ENCODE measurements at regions not wholly inside any gene's neighbourhood (a gene's known extent, or its start where the extent isn't known, plus 50 kb on each side); places are given as distances from the start of the nearest gene placed in this dataset.
"Not testable (repeated sequence)": the region's sequence is repeated elsewhere in the genome, so short reads cannot be mapped to it uniquely, and the experiment has no call there.

DNA sequence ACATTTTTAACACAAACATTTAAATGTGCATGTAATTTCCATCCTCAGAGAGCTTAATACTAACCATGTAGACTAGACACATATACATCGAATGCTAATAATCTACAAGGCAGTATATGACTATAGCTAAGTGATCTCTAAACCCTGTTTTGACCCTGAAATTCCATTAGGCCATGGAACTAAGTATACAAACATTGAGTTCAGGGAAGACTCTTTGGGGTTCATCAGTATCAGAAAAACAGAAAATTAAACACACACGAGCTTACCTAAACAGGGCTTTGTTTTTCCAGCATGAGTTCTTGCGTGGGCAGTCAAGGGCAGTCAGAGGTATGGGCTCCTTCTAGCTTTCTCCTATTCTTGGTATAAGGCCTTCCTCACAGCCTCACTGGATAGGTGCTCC, 106.0 kb upstream of the COPS8 start:
- DNase-seq = no peak

DNA sequence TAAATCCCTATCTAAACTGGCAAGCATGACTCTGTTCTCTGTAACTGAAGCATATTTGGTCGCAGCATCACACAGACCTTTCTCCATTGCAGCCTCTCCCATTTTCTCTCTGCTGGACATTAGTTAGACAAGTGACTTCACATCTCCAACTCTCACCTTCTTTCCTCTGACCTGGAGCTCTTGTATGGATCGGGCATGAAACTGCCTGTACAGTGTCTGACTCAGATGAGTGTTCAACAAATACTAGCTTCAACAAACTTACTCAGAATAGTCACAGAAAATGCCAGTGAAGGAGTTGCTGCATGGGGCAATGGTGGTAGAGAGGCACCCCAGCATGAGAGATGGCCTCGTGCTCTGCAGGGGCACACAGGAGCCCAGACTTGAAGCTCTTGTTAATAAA, 104.7 kb upstream of the COPS8 start:
- DNase-seq = no peak

DNA sequence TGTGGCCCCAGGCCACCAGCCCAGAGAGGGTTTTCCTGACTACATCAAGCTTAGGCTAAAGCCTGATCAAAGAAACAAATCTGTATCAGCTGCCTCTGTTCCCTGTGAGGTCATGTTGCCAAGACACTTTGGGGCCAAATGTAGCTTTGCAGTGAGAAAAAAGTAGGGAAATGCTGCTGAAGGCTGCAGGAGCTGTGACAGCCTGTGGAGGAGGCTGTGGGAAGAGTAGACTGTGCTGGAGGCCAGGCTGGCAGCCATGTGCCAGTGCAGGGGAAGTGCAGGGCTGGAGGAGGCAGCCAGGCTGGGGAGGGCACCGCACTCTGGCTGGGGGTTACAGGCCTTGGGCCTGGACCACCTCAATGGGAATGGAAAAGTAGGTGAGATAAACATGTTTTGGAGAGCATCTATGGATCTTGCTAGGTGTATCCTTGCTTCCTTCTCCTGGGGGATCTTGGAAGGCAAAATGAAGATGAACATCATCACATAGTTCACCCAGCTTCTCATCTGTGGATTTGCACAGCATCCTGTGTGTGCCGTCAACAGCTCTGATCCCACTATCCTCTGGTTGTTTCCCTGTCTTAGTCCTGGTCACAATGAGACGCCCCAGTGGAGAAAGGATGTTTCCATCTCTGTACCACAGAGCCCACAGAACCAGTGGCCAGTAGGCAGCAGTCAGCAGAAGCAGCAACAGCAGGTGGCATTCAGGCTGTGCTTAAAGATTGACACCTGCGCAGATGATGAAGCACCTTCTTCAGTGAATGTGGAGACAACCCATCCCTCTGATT, 103.8 kb upstream of the COPS8 start:
- DNase-seq = no peak

DNA sequence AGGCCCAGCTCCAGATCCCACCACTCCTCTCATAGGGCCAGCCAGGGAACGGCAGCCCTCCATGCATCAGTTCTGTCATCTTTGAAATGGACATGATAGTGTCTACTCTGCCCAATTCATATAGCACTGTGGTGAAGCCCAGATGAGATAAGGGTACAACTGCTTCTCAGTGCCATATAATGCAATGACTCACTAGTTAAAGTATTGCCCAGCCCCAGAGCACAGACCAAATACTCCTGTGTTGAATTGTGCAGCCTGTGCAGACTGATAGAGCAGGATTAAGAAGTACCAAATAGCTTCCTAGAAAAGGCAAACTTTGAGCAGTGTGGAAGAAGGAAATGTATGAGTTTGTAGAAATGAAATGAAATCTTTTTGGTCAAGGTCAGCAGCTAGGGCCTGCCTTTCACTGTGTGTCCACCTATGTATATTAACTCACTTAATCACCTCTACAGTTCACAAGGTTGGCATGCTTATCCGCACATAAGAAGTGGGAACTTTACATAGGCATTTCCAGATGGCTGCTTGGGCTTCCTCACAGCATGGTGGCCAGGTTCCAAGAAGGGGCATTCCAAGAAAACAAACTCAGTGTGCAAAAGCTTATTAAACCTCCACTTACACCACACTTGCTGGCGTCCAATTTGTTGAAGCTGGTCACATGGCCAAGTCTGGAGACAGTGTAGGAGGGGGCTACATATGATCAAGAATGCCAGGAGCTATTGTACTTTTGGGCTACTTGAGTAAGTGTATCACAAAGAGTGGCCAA, 102.8 kb upstream of the COPS8 start:
- DNase-seq = no peak

DNA sequence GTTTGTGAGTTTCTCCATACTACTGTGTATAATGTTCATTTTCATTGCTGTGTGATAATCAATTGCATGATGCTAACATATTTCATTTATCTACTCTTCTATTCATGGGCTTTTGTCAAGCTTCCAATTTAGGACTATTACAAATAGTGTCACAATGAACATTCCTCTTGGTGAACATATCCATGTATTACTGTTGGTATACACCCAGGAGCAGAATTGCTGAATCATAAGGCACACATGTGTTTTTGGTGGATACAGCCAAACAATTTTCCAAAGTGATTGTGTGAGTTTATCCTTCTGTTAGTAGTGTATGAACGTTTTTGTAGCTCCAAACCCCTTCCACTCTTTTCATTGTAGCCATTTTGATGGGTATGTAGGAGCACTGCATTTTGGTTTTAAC, 101.6 kb upstream of the COPS8 start:
- no peak for DNase-seq

DNA sequence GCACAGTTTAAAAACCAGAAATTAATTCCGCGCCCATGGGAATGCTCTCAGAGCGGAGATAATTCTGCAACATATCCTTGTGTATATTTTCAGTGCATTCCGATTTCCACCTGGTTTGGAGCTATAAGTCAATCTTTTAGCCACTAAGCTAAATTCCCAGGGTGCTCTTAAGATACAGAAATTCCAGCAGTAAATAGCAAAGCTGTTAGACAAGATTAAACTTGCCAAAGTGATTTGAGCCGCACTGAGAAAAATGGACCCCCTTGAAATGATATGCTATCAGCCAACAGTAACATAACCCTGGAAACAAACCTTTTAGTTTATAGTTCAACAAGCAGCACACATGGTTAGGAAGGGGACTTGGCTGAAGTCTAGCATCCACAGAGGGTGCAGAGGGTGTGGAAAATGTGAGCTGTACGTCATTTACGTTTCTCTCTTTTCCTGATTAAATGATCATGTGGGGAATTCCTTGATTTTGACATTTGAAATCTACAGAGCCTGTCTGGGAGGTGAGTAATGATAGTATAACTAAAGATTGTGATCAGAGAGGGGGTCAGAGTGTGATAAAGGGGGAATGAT, 99.8 kb upstream of the COPS8 start:
- no peak for DNase-seq

DNA sequence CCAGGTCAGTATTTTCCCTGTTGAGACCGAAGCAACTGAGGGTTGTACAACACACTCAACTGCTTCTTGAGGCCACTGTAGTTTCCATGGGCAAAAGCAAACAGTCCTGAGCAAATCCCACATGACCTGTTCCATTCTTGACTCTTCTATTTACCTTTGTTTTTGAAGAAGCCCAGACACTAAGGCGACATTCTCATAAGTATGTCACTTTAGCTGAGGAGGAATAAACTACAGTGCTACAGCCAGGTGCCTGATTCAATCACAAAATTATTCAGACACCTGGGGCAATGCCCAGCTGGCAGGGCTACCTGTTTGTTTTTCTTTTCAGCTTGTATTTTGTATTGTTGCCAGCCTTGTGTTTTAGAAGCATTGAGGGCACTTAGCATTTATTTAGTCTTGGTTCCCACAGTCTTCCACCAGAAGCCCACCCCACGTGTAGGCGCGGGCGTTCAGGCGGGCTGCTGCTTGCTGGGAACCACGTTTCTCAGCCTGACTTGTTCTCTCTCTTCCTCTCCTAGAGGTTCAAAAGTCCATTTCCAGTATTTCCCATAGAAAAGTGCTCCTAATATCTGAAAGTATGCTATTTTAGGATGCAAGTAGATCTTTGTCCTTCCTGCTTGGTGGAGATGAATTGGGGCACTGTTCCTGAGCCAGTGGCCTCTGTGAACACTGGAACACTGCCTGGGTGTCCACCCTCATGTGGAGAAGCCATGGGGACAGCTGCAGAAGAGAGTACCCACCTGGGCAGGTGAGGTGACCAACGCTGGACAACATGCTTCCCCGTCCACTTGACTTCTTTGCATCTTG, 99.0 kb upstream of the COPS8 start:
- no peak for DNase-seq

DNA sequence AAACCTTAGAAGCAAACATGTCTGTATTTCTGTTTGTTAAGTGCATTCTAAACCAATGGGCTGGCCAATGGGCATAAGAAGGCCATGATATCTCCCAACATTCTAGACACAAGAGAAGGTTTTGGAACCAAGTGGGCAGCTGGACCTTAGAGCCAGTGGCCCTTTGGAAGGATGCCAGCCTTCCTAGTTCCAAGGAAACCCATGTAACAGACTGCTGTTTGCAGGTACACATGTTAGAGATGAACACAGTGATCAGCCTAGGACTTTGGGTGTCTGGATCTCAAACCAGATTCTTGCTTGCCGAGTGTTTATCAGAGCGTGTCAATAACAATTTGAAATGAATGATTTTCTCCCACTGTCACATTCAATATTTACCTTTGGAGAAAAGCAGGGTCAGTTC, 97.5 kb upstream of the COPS8 start:
- DNase-seq = no peak

DNA sequence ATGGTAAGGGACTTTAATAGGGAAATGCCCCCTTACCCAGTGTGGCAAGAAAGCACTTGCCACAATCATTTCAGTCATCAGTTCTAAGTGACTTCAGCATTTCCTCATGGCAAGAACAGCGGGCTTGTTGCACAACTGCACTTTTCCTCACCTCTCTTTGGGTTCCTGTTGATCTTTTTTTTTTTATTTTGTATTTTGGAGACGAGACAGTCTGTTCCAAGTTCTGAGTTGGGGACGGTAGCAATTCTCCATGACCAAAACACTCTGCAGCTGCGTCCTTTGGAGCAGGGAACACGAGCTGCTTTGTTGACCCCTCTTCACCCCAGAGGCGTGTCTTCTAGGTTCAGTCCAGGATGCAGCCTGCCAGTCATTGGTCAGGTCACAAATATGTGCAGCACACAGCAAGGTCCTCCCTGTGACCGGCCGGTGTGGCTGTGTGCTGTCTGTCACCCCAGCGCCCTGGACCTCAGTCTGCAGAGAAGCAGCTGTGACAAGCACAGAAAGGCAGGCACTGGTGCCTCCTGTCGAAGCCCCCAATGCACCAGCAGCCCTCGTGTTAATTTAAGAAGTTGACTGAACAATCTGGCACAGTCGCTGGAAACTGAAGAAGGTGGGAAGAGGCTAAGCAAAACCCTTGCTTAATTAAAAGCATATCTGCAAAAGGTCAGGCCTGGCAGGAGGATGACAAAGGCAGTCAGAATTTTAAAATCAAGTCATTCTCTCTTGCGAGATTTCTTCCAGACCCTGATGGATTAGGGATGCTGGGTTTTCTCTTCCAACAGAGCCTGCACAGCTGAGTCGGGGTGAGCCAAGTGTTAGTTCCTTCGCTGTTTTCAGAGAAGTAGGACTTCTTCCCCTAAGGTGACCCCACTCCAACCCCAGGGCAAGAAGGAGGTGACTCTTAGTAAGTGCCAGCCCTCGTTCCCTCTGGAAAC, 96.7 kb upstream of the COPS8 start:
- no peak for DNase-seq

DNA sequence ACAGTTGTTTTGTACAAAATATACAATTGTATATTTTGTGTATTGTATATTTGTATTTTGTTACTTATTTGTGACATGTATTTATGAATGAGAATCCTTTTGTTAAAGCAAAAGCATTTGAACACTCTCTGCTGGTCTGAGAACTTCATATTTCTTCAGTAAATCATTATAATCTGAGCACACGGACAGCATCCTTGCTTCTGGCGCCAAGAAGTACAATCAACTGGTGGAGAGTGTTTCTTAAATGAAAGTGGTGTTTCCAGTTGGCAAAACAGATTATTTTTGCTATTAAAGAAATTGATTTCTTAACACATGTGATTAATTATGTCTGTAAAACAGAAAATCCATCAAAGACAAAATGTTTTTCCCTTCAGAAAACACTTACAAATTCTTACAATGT, 95.1 kb upstream of the COPS8 start:
- DNase-seq = no peak

DNA sequence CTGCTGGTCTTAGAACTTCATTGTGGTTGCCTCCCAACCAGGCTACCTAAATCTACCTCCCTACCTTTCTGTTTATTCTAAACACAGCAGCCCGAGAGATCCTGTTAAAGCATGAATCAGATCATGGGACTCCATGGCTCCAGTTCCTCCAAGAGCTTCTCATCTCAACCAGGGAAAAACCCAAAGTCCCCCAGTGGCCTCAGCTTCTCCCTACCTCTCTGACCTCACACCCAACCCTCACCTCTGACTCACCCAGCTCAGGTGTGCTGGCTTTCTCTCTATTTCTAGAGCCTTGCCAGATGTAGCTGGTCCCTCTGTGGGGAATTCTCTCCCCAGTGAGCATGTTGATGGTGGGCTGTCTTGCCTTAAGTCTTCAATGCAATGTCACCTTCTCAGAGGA, 93.8 kb upstream of the COPS8 start:
- no peak for DNase-seq

DNA sequence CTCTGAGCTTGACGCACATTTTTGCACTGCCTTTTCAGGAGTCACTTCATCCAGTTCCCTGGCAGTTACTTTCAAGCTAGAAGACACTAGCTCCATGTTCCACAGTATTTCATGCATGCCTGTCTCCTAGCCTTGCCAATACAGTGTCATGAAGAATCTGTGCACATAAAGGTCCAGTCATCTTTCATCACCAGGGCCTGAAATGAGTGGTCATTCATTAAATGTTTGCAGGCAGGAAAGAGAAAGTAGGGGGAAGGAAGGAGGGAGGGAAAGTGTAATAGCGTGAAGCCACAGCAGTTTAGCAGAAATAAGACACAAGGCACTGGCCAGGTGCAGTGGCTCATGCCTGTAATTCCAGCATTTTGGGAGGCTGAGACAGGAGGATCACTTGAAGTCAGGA, 92.4 kb upstream of the COPS8 start:
- no peak for DNase-seq

DNA sequence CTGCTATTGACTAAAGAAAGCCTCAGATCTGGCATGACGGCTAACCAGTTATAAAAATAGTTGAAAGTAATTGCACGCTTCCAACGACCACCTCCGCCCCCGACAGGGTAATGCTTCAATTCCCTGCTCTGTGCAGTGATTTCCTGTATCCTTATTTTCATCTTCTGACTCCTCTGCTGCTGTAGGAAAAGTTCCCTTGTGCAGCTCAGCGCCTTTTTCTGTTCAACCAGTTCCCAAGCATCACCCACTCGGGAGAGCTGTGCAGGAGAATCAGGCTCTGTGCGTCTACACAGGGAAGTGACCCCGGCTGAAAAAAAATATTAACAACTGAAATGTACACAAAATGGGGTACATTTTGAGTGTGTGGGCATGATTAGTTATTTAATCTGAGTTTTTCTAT, 91.3 kb upstream of the COPS8 start:
- no peak for DNase-seq

DNA sequence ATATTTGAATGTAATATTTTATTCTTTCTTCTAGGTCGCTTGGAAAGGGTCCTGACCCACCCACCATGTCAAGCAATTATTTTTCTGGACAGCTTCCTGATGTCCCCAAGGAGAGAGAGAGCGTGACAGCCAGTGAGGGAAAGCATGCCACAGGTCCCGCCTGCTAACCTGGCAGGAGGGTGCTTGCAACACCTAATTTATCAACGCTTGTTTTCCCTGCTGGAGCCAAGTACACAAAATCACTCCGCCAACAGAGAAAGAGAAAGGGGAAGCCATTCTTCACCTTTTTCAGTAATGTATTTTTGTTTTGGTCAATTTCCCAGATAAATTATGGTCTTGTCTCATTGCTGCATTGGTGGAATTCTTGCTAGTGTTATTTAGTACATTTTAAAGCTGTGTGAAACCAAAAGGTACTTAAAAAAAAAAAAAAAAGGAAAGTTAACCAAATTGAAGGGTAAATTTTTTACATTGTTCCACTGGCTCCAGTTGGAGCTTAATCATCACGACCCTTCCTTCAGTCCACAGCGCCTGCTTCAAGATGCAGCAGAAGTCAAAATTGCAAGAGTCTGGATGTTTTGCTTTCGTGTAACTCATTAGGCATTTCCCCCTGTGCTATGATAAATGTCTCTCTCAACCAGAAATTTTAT, 88.5 kb upstream of the COPS8 start:
- no peak for DNase-seq

DNA sequence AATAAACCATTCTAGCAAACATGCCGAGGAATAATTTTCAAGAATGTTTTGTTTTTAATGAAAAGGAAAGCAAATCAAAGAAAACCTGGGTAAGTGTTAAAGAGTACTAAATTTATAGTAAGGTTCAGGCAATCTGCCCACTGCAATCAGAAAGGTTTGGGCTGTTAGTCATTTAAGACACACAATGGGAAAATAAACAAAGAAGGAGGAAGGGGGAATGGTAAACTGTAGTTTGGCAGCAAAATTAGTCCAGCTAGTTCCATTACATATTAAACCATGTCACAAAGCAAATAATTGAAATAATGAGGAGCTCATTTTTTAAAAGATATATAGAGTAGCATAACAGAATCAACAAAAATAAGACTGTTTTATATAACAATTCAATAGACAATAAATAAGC, 87.5 kb upstream of the COPS8 start:
- no peak for DNase-seq

DNA sequence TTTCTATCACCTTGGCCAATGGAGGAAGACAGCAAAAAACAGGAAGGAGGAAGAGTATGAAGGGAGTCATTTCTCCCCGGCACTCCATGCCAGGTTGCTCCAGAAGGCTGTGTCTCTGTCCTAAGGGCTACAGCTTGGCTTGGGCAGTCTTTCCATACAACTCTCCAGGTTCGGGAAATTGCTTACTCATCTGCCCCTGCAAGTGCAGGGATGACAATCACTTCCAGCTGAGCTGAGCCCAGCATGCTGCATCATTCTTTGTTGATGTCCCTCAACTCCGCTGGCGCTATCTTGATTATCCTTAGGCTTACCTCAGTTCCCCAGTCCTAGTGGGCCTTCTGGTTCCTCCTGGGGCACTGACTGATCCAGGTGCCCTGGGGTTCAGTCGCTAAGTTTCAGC, 86.9 kb upstream of the COPS8 start:
- DNase-seq = no peak

DNA sequence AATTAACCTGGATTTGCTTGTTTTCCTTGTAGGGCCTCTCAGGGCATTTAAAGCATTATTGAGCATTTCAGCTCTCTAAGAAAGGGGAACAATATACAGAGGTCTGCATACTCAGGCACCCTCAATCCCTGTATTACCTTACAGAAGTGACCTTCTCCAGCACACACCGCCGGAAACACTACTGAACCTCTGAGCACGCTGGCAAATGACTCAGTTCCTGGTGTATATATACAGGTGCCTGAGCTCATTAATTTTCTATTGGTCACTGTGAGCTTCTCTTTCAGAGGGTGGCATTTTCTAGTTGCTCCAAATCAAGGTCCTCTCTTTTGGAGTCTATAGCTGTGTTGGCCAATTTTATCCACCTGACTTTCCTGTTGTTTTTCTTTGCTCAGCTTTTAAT, 85.2 kb upstream of the COPS8 start:
- DNase-seq = no peak

DNA sequence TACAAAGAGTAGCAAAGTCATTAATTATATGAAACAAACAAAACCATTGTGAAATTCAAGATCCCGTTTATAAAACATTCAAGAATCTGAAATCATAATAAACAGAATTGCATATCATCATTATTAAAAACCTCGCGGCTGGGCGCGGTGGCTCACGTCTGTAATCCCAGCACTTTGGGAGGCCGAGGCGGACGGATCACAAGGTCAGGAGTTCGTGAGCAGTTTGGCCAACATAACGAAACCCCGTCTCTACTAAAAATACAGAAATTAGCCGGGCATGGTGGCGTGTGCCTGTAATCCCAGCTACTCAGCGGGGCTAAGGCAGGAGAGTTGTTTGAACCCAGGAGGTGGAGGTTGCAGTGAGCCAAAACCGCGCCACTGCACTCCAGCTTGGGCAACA, 80.3 kb upstream of the COPS8 start:
- DNase-seq = not testable (repeated sequence)

DNA sequence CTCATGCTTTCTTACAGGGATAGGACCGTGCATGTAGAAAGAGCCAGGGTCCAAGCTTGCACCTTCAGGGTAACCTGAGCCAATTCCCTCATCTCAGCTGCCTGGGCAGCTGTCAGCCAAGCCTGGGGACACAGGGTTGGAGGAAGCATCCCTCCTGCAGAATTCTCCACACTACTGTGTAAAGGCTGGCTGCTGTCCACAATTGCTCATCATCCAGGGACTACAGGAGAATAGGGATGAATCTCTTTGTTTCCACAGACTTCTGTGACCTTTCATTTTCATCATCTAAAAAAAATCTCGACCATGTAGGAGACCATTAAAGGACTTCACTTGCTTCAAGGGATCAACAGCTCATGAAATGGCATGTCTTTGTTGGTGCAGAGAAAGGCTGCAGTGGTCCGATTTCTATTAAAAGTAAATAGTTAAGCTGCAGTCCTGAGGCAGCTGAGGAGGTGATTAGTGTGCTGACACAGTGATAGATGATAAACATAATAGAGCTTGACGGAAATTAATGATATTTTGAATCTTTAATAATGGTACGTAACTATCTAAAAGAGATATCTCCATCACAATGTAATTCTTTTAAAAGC, 74.4 kb upstream of the COPS8 start:
- DNase-seq = no peak

DNA sequence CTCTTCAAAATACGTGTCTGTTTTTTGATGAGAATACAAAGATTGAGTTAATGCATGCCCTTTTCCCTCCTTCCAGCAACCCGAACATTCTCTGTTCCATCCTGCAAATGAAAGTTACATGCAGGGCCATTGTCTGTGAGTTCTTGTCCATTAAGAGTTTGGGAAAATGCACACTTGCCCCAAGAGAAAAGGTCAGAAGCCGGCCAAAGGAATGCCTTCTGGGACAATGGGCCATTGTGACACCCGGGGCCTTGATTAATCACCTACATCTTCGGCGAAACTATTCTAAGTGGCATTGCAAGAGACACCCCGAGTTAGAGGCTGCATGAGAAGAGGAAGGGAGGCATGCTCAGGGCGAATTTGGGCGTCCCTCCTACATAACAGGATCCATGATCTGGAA, 73.7 kb upstream of the COPS8 start:
- no peak for DNase-seq

DNA sequence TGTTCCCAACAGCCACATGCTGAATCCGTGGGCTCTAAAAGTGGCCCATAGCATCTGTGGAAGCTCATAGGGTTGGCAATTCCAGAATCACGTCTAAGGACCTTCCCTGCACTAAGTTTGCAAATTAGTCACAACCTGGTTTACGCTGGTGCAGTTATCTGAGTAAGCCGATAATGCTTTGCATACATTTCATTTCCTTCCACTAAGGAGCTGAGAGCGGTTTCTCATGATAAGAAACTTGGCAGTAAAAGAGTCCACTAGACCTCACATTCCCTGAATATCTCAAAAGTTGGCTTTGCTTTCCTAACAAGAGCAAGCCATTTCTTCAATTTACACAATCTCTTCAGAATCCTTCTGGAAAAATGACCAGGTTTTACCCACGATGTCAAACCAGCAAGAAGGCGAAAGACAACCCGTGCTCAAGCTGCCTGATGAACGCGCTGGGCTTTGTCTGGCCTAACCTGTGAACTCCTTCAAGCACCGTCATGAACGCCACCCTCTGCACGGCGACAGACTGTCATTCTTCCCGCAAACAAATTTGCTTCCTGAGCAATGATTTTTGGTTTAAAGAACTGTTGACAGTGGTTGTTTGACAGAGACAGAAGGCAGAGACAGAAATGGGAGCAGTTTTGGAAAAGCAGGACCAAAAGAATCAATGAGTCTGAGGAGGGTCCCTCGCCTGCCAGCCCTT, 73.0 kb upstream of the COPS8 start:
- DNase-seq = peak; percentile 64 to 77

Data from NCI-H526 (cell line).